Prostate gland (tissue), 2 donors: ENCODE measurements at regions not wholly inside any gene's neighbourhood (a gene's known extent, or its start where the extent isn't known, plus 50 kb on each side); places are given as distances from the start of the nearest gene placed in this dataset.
"Not testable (repeated sequence)": the region's sequence is repeated elsewhere in the genome, so short reads cannot be mapped to it uniquely, and the experiment has no call there.

ENCODE experiments used
- DNase-seq: peaks from one replicate; pipeline ENCODE4 v3.0.0-alpha.2; 2019; ENCODE audit warnings: low spot score
- H3K27ac ChIP-seq, 2 donors: fragments of 200-600 bp; sonication (generic); 2 replicates each; pipeline ENCODE4 v1.5.1; 2017 to 2019
- H3K27me3 ChIP-seq: fragments of 200-600 bp; sonication (generic); replicated peaks from 2 replicates; pipeline ENCODE4 v1.5.1; 2019; ENCODE audit not compliant: insufficient read depth
- H3K36me3 ChIP-seq, 2 donors: fragments of 200-600 bp; sonication (generic); 1 replicate in 1 of 2; 2 replicates in 1 of 2; pipeline versions ENCODE4 v1.5.1 to v1.8.1; 2017 to 2019
- H3K4me1 ChIP-seq: fragments of 200-600 bp; sonication (generic); replicated peaks from 2 replicates; pipeline ENCODE4 v1.5.1; 2019
- H3K4me3 ChIP-seq, 2 donors: fragments of 200-600 bp; sonication (generic); 2 replicates each; pipeline ENCODE4 v1.5.1; 2017 to 2019
- H3K9me3 ChIP-seq: fragments of 200-600 bp; sonication (generic); 2 replicates; pipeline ENCODE4 v1.5.1; 2017
- POLR2A ChIP-seq: fragments of 450-650 bp; IDR thresholded peaks from one replicate; pipeline ENCODE4 v1.6.1; 2016; ENCODE audit warnings: antibody characterized with exemption, mild to moderate bottlenecking
- POLR2AphosphoS5 ChIP-seq: sonication (generic); formaldehyde crosslinking; IDR thresholded peaks from one replicate; pipeline ENCODE4 v1.6.1; 2017; ENCODE audit warnings: antibody characterized with exemption
- WGBS: methylation state at CpG from one replicate; pipeline ENCODE4 v1.1.5; 2018; 5-methylcytosine and 5-hydroxymethylcytosine counted together
- intact Hi-C: fragments of 100-400 bp; cut with DNase I; formaldehyde crosslinking; loops from one replicate; pipeline ENCODE4 v1.14.2; 2022
- TF ChIP-seq, protein P1 (sequence below), 4 experiments: fragments of 200-600 bp in 2 of 4; fragments of 450-650 bp in 2 of 4; sonication (generic) in 2 of 4; IDR thresholded peaks; 1 replicate in 3 of 4; 2 replicates in 1 of 4; pipeline ENCODE4 v1.5.1; 2016 to 2019; ENCODE audit warnings: antibody characterized with exemption in 4 of 4, mild to moderate bottlenecking in 2 of 4, moderate library complexity in 2 of 4

DNA sequence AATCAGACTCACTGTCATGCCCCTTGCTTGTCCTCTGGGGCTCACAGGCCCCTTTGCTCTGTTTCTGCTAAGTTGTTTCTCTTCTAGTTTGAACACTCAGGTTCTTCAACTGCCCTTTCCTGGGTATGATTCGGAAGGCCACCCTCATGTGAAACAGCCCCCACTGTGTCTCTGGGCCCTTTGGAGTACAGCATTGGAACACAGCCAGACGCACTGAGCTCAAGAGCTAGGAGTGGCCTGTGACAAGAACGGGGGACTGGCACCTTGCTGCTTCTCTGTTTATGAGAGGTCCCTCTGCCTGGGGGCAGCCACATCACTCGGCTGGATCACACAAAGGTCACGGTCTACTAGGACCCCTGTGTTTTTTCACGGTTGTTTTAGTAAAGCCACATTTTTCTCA is 114.4 kb upstream of the ZC3H12A start:
- Histone ChIP-seq H3K4me3 (no peak overlapping the region), H3K36me3 (no peaks in the 10 kb centered on the region), H3K27ac (no peak overlapping the region), H3K4me1 (no peaks in the 10 kb centered on the region), H3K9me3 (no peaks in the 10 kb centered on the region), H3K27me3 (peaks cover 5% of the 10 kb centered on the region)
- WGBS, result 48% methylated on average over 6 of the region's 6 CpGs
- no peak for DNase-seq
- intact Hi-C loops, result no loop called here
- TF ChIP-seq POLR2AphosphoS5 (no peak), POLR2A (no peak)
- TF ChIP-seq, protein P1, sequence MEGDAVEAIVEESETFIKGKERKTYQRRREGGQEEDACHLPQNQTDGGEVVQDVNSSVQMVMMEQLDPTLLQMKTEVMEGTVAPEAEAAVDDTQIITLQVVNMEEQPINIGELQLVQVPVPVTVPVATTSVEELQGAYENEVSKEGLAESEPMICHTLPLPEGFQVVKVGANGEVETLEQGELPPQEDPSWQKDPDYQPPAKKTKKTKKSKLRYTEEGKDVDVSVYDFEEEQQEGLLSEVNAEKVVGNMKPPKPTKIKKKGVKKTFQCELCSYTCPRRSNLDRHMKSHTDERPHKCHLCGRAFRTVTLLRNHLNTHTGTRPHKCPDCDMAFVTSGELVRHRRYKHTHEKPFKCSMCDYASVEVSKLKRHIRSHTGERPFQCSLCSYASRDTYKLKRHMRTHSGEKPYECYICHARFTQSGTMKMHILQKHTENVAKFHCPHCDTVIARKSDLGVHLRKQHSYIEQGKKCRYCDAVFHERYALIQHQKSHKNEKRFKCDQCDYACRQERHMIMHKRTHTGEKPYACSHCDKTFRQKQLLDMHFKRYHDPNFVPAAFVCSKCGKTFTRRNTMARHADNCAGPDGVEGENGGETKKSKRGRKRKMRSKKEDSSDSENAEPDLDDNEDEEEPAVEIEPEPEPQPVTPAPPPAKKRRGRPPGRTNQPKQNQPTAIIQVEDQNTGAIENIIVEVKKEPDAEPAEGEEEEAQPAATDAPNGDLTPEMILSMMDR (IDR thresholded peaks at IDR 0.05), result no peak

DNA sequence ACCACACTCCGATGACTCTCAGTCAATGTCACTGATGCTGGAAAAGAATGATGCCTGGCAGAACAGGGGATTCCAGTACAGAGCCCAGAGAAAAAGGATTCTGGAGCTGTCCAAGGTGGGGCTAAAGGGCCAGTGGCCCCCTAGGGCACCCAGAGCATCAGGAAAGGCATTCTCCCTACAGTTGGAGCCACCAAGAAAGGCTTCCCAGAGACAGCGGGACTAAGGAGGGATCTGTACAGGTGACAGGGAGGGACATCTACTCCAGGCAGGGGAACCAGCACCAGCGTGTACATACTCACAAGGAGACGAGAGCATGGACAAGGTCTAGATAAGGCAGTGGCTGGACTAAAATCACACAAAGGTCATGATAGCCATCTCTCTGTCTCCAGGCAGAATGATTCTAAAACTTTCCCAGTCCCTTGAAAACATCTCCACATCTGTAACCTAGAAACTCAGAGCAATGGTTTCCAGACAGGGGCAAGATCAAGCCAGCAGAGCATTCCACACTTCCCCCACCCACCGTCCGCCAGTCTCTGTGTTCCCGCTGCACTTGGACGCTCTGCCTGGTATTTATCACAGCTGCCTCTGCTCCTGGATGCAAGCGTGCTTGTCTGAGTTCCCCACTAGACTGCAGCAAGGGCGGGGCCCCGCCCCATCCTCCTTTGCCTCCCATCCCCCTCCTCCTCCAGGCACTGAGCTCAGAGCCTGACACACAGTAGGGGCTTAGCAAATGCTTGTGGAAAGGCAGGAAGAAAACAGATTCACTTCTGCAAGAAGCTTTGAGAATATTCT is 111.6 kb upstream of the ZC3H12A start:
- Histone ChIP-seq H3K36me3 (no peaks in the 10 kb centered on the region), H3K4me1 (no peaks in the 10 kb centered on the region), H3K4me3 (no peak overlapping the region), H3K27me3 (peaks cover 5% of the 10 kb centered on the region), H3K27ac (no peak overlapping the region), H3K9me3 (no peaks in the 10 kb centered on the region)
- no peak for DNase-seq
- intact Hi-C loops, result no loop called here
- WGBS, result 22% methylated on average over 11 of the region's 11 CpGs
- TF ChIP-seq, protein P1 (IDR thresholded peaks at IDR 0.05), result no peak
- TF ChIP-seq POLR2AphosphoS5 (no peak), POLR2A (no peak)

DNA sequence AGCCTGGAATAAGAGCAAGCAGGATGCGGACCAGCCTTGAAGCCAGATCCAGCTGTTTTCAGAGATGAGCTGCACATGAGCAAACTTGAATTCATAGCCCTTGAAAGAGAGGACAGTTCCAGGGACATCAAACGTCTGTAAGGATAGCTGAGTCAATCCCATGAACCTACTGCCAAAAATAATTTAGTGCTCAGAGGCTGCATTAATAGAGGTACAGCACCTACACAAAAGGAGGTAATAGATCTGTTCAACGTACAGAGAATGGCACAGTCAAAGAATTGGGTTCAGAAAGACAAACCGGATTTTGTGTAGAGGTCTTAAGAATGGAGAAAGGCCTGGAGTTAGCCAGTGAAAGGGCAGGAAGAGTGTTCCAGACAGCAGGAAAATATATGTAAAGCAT is 110.8 kb upstream of the ZC3H12A start:
- intact Hi-C loops, result no loop called here
- no peak for DNase-seq
- Histone ChIP-seq H3K4me1 (no peaks in the 10 kb centered on the region), H3K36me3 (no peaks in the 10 kb centered on the region), H3K27ac (no peak overlapping the region), H3K27me3 (peaks cover 5% of the 10 kb centered on the region), H3K4me3 (no peak overlapping the region), H3K9me3 (no peaks in the 10 kb centered on the region)
- WGBS, result 54% methylated on average over 4 of the region's 4 CpGs
- TF ChIP-seq, protein P1 (IDR thresholded peaks at IDR 0.05), result no peak
- TF ChIP-seq POLR2AphosphoS5 (no peak), POLR2A (no peak)

DNA sequence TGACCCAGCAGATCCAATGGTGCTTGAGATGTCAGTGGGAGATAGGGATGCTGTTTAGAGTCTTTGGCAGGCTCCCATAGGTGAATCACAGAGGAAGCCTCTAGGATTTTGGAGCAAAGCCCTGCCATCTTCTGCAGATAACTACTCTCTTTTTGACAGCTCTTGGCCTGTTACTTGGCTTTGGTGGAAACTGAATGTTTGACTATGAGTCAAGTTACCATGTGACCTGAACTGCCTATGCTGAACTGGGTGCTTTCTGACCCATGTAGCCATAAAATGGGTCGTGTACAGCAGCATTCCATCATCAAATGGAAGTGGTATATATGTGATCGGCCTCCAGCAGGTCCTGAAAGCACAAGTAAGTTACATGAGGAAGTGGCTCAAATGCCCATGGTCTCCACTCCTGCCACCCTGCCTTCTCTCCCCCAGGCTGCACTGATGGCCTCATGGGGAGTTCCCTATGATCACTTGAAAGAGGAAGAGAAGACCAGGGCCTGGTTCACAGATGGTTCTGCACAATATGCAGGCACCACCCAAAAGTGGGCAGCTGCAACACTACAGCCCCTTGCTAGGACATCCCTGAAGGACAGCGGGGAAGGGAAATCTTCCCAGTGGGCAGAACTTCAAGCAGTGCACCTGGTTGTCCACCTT is 105.6 kb upstream of the ZC3H12A start:
- intact Hi-C loops, DNase-seq: not testable (repeated sequence)
- WGBS, result 60% methylated on average over 3 of the region's 3 CpGs

DNA sequence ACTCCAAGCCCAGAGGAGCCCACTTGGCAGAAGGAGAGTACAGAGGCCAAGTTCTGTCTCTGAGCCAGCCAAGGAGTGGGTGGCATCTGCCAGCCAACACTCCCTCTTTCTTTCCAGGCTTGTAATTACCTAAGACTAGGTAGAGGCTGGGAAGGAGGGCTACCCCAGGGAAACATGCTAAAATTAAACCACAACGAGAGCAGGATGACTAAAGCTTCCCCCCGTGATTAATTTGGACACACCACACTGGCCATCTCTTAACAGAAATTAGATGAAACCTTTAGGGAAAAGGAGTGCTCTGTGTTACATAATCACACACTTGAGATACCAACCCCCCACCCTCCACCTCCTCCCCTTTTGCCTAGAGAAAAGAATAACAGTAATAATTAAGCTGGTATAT is 102.1 kb upstream of the ZC3H12A start:
- H3K4me3 ChIP-seq, result no peak overlapping the region
- H3K27me3 ChIP-seq, result no peaks in the 10 kb centered on the region
- TF ChIP-seq, protein P1 (IDR thresholded peaks at IDR 0.05), result no peak
- TF ChIP-seq POLR2A (no peak), POLR2AphosphoS5 (no peak)
- no peaks in the 10 kb centered on the region for H3K36me3 ChIP-seq
- WGBS, result 52% methylated on average over 2 of the region's 2 CpGs
- intact Hi-C loops, result no loop called here
- no peak for DNase-seq
- no peak overlapping the region for H3K27ac ChIP-seq
- H3K4me1 ChIP-seq, result no peaks in the 10 kb centered on the region
- H3K9me3 ChIP-seq, result no peaks in the 10 kb centered on the region

More for the DNA sequence above, 105.6 kb upstream of the ZC3H12A start:
- not testable (repeated sequence) for H3K4me3 ChIP-seq, H3K27ac ChIP-seq, H3K36me3 ChIP-seq, H3K4me1 ChIP-seq, H3K9me3 ChIP-seq, H3K27me3 ChIP-seq
